GM18508 (cell line): ENCODE measurements at regions not wholly inside any gene's neighbourhood (a gene's known extent, or its start where the extent isn't known, plus 50 kb on each side); places are given as distances from the start of the nearest gene placed in this dataset.
"Not testable (repeated sequence)": the region's sequence is repeated elsewhere in the genome, so short reads cannot be mapped to it uniquely, and the experiment has no call there.

Source experiments
- ATAC-seq: cut with Tn5 transposase; IDR thresholded peaks from one replicate; pipeline ENCODE4 v1.9.1; 2021; ENCODE audit warnings: moderate number of reproducible peaks; ENCODE audit not compliant: insufficient read depth, unreplicated experiment

DNA sequence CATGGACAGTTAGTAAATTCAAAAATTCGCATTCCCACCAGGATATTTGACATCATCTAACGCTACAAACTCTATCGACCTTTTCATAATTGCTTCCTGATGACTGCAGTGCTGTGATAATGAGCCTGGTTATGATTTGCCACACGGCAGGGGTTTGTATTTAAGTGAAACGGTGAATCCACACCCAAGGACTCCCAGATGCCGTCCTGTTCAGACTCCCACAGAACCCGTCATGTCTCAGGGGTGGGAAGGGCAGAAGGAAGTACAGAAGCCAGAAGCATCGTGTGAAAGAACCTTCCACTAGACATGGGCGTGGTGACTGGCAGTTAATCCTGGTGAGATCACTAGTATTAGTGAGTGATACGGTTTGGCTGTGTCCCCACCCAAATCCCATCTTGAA lies 91.2 kb upstream of the TMEM18 start:
- no peak for ATAC-seq

DNA sequence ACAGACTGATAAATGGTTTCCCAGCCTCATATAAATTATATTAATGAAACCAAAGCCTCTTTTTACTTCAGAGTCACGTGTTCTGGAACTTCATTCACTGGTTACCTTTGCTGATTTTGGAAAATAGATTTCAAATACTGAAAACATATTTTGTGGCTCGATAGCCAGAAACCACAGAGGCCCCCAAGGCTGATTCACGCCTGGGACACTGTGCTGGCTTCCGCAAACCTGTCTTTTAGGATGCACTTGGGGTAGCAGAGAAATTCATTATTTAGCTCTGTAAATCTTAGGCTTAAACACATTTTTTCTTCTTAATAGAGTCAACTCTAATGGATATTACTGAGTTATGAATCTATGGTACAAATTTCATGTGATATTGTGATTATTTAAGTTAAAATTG lies 90.7 kb upstream of the TMEM18 start:
- ATAC-seq, result no peak

- ATAC-seq, result no peak
These were observed 90.2 kb upstream of the TMEM18 start for GRCh38 chr2:767440-767839.

- no peak for ATAC-seq
These were observed 89.0 kb upstream of the TMEM18 start for GRCh38 chr2:766255-766654.

DNA sequence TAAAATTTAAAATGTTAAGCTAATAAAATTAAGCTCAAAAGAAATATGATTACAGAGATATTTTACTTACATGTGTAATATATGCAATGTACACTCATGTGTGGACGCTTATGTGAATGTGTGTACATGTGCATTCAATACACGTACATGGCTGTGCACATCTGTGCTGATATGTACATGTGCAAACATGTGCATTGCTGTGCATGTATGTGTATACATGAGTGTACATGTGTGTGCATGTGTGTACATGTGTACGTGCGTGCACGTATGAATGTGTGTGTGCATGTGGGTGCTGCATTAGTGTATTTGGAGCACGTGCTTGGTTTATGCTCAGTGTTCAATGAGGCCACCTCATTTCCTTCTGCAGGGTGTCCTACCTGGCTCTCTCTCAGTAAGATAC lies 88.2 kb upstream of the TMEM18 start:
- ATAC-seq, result no peak

GRCh38 chr2:763766-764525 lies 86.7 kb upstream of the TMEM18 start:
- no peak for ATAC-seq

- no peak for ATAC-seq
These were observed 85.4 kb upstream of the TMEM18 start for GRCh38 chr2:762646-763045.

GRCh38 chr2:761384-761783 lies 84.2 kb upstream of the TMEM18 start:
- ATAC-seq, result no peak

DNA sequence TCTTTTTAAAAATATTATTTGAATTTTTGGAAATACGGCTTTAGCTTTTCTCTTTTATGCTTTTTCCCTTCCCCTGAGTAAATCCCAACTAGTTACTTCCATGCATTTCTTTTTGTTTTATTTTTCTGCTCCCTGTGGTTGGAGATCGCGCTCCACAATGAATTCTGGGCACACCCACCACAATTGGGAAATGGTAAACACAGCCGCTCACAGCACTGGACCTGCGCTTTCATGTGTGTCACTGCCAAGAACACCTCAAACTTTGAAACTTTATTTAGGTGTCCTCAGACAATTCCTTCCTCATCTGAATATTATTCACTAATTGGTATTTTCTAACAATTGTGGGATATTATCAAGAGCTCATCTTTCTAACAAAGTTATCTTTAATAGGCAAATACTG lies 82.8 kb upstream of the TMEM18 start:
- ATAC-seq, result no peak

- no peak for ATAC-seq
These were observed 81.0 kb upstream of the TMEM18 start for GRCh38 chr2:758073-758820.

GRCh38 chr2:753123-753522 lies 75.9 kb upstream of the TMEM18 start:
- no peak for ATAC-seq

- no peak for ATAC-seq
These were observed 74.3 kb upstream of the TMEM18 start for GRCh38 chr2:751474-751873.

GRCh38 chr2:750628-751027 lies 73.4 kb upstream of the TMEM18 start:
- no peak for ATAC-seq

GRCh38 chr2:747762-748351 lies 70.7 kb upstream of the TMEM18 start:
- no peak for ATAC-seq

GRCh38 chr2:746697-747096 lies 69.5 kb upstream of the TMEM18 start:
- no peak for ATAC-seq

GRCh38 chr2:744088-744487 lies 66.9 kb upstream of the TMEM18 start:
- no peak for ATAC-seq

DNA sequence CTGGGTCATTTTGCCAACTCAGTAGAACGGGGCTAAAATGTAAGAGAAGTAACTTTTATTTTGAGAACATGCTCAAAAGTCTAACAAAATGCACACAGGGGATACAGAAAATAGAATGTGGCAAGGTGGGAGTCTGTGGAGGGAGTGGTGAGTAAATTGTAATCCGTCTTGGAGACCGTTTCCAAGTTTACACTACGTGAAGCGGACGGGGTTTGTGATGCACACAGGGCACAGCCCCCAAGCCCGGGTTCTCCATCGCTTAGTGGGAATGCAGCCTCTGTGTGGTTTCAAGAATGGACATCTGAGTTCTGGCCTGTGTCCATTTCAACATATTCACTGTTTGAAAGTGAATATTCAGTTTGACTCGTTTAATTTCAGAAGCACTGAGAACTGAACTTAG lies 65.0 kb upstream of the TMEM18 start:
- ATAC-seq, result no peak

DNA sequence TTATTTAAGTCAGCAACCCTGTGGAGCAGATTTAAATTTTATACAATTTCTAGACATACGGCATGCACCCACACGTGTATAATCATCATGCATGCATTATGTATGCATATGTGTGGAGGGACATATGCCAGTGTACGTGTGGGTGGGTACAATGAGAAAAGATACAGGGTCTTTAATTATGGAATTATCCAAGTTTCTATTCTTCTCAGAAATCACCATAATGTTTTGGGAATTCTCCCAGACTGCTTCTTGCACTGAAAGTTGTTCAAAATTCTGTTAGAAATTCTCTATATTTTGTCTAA lies 63.9 kb upstream of the TMEM18 start:
- no peak for ATAC-seq

- not testable (repeated sequence) for ATAC-seq
These were observed 63.4 kb upstream of the TMEM18 start for GRCh38 chr2:740322-741194.

DNA sequence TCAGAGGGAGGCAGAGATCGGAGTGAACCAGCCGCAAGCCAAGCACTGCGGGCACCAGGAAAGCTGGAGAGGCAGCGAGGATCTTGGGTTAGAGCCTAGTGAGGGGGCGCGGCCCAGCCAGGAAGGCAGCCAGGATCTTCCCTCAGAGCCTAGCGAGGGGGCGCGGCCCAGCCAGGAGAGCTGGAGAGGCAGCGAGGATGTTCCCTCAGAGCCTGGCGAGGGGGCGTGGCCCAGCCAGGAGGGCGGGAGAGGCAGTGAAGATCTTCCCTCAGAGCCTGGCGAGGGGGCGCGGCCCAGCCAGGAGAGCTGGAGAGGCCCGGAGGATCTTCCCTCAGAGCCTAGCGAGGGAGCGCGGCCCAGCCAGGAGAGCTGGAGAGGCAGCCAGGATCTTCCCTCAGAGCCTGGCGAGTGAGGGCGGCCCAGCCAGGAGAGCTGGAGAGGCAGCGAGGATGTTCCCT lies 62.7 kb upstream of the TMEM18 start:
- not testable (repeated sequence) for ATAC-seq

- no peak for ATAC-seq
These were observed 59.7 kb upstream of the TMEM18 start for GRCh38 chr2:736939-737338.
